GM18909 (cell line): ENCODE measurements at regions not wholly inside any gene's neighbourhood (a gene's known extent, or its start where the extent isn't known, plus 50 kb on each side); places are given as distances from the start of the nearest gene placed in this dataset.

Source experiments
- ATAC-seq: cut with Tn5 transposase; IDR thresholded peaks from one replicate; pipeline ENCODE4 v1.9.1; 2021; ENCODE audit warnings: mild to moderate bottlenecking; ENCODE audit not compliant: unreplicated experiment, poor library complexity

DNA sequence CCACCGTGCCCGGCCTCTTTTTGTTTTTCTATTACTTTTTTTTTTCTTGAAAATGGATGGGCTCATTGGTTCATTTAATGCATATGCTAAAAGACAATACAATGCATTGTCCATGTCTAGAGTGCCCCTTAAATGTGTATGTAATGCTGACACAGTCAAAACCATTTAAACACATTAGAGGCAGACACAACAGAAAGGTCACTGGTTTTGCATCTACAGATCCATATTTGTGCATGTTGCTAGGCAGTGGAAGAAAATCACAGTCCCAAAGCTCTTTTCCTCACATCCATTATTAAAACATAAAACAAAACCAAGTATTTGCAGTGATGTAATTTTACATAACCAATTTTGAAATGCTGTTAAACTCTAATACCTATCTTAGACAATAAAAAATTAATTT lies 389.0 kb downstream of the TAF11L14 start:
- ATAC-seq, result no peak

DNA sequence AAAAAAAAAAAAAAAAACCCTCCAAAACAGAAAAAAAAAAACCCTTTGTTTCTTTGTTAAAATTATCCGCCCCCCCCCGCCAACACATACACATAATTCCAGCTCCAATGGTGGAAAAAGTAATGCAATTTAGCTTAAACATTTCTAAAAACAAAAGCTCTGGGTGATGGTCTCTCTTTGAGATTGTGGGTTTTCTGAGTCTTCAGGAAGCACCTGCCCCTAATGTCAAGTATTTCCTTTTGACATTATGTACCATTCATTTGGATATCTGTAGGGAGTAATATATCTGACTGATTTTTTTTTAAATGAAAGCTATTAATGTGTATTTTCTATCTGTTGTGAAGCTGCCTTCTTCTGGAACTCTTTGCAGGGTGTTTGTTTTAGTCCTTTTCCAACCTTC lies 389.7 kb downstream of the TAF11L14 start:
- ATAC-seq, result no peak

DNA sequence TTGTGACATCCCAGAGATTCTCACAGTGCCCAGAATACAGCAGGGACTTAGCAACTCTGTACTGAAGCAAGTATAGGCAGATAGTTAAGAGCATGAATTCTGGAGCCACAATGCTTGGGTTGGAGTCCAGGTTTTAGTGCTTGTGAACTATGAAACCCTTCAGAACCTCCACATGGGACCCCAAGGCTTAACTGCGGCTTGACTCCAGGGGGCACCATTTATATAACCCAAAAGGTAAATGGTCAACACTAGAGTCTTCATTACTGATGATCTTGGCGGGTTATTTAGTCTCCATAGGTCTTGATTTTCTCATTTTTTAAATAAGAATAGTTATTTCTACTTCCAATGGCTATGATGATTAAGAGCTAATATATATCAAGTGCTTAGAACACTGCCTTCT lies 390.3 kb downstream of the TAF11L14 start:
- ATAC-seq, result no peak

- ATAC-seq, result no peak
These were observed 393.1 kb downstream of the TAF11L14 start for GRCh38 chr5:18027241-18027867.

GRCh38 chr5:18028036-18028435 lies 393.8 kb downstream of the TAF11L14 start:
- no peak for ATAC-seq

DNA sequence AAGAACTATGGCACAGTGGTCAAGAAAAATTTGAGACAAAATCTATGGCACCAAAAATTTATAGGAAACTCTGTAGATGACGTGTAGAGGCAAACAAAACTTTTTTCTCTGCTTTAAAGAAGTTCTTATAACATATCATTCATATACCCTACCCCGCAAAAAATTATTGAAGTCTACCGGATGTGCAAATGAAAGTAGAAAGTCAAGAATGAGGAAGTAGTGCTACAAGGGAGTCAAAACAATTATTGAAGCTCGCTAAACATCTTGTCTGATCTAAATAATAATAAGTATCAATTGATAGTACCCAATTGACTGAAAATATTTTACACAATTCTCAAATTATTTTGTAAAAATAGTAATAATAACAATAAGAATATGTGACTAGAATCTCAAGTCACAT lies 398.5 kb downstream of the TAF11L14 start:
- ATAC-seq, result no peak

DNA sequence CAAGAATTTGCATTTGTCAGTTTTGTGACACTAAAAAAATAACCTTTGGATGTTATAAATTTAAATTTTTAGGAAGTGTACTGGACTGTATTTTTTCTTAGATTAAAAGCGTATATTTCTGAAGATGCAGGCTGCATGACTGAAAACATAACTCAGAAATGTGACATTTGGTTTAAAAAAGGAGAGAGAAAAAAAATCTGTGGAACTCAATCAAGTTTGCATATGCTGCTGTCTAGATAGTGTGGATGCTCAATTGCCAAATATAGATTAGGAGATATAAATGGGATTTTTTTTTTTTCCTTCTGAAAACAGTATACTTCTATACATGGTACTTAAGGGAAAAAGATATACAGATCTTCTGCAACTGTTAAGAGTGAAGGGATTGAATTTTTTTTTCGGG lies 402.3 kb downstream of the TAF11L14 start:
- ATAC-seq, result no peak

DNA sequence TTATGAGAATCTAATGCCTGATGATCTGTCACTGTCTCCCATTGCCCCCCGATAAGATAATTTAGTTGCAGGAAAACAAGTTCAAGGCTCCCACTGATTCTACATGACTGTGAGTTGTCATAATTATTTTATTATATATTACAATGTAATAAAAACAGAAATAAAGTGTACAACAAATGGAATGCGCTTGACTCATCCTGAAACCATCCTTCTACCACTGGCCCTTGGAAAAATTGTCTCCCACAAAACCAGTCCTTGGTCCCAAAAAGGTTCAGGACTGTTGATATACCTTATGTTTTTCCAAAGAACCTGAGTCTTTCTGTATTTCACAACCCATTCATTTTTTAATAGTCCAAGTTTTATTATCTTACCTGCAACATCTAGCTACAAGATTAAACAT lies 403.5 kb downstream of the TAF11L14 start:
- ATAC-seq, result no peak

DNA sequence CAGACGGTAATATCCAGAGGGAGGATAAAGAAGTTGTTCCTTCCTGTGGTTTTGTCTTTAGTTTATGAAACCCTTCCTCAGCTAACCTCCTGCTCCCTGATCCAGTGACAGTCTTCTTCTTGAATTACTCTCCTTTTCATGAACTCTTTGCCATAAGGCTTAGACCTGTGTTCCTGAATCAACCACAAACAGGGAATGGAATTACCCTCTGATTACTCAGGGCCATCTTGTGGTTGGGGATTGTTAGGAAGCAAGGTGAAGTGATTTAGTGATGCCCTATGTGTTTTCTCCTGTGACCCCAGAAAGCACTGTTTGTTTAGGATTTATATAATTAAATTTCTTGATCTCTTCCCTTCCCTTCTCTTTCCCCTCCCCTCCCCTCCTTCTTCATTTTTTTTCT lies 409.1 kb downstream of the TAF11L14 start:
- no peak for ATAC-seq

DNA sequence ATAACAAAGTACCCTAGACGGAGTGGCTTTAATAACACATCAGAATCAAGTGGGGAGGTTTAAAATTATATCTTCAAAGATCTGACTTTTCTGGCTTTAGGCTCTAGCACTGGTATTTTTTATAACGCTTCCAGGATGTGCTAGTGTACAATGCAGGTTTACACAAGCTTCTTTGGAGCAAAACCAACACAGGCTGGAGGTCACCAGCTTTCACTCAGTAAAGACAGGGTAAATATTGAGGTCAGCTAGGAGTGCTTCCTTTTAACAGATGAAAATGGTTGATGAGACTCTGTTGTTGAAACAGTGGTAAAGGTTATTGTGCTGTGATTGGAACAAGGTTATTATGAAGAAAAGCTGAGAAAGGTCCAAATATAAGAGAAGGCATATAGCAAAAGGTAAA lies 414.2 kb downstream of the TAF11L14 start:
- no peak for ATAC-seq

DNA sequence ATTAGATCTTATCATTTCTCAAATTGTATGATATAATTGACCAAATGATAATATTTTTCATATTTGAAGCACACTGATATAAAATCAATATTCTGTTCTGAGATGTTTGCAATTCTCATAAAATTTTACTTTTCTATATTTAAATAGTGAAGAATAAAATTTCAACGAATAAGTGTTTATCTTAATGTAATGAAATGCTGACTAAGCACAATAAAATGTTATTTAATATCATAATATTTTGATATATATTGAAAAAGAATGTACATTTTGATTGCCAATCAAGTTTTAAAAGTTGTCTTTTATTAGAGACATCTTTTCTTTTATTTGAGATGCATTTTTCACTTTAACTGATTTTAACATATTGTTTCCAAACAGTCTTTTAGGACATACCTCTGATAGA lies 416.1 kb downstream of the TAF11L14 start:
- no peak for ATAC-seq

- ATAC-seq, result no peak
These were observed 416.5 kb downstream of the TAF11L14 start for GRCh38 chr5:18050776-18051175.

- no peak for ATAC-seq
These were observed 417.7 kb downstream of the TAF11L14 start for GRCh38 chr5:18051953-18052352.

DNA sequence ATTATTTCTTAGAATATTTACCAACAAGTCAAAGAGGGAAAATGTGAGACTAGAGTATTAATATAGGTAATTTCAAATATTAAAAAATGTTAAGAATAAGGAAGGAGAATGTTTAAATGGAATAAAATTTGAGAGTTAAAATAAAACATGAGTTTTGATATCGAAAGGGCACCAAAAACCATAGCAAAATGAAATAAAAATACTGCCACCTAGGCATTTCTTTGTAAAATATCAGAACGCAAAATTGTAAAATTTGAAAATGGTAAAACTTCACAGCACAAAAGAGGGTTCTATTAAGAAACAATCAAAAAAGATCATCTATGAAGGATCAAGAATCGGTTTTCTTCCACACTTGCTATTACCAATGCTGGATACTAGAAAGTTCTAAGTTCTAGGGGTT lies 418.3 kb downstream of the TAF11L14 start:
- ATAC-seq, result no peak

DNA sequence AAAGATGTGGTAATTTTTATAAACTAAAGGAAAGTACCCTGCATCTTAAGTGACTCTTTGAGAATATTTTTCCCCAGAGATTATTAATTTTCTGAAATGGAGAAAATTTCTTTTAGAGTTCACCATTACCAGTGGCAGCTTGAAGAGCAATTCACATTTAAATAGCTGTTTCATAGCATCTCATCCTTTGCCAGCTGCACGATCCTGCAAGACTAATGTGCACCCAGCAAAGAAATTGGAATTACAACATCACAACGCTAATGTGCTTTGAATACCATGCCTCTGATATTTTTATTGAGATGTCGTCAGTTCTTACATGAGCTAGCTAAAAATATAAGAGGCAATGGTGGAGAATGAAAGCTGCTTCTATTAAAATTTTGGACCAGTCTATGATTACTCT lies 423.5 kb downstream of the TAF11L14 start:
- no peak for ATAC-seq

DNA sequence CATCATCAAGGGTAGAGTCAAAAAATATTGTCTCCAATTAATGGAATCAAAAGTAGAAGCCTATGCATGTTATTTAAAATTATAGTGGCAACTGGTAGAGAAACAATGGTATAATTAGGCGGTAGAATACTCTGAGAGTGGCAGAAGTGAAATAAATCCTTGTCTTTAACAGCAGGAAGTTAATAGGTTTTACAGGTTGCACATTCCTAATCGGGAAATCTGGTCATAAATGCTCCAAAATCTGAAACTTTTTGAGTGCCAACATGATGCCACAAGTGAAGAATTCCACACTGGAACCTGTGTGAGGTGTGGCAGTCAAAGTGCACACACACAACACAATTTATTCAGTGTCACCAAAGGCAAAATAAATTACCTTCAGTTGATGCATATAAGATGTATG lies 433.4 kb downstream of the TAF11L14 start:
- ATAC-seq, result no peak

- ATAC-seq, result no peak
These were observed 434.6 kb downstream of the TAF11L14 start for GRCh38 chr5:18068826-18069225.

GRCh38 chr5:18069790-18070189 lies 435.5 kb downstream of the TAF11L14 start:
- ATAC-seq, result no peak

DNA sequence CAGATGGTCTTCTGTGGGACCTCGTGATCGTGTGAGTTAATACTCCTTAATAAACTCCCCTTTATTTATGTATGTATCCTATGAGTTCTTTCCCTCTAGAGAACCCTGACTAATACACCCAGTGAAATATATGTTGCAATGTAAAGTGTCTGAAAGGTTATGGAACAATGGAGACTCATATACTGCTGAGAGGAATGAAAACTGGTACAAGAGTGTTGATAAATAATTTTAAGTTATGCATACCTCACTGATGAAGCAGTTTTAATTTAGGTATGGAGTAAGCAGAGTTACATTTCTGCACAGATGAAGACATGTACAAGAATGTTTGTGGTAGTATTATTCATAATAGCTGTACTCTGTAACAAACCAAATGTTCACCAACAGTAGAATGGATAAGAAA lies 438.3 kb downstream of the TAF11L14 start:
- ATAC-seq, result no peak

DNA sequence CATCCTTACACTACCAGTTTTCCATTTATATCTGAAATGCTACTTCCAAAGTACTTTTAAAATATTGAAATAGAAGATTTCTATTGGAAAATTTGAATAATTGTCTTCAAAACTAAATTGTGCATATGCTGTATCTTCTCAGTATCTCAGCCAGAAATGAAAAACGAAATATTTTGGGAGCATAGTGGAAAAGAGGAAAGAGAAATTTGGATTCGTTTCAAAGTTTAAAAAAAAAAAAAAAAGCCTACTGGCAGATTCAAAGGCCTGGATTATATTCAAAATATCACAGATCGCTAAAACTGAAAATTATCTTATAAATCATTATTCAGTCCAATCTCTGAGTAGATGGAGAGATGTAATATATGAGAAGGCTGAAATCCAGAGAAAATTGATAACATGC lies 440.7 kb downstream of the TAF11L14 start:
- ATAC-seq, result no peak

DNA sequence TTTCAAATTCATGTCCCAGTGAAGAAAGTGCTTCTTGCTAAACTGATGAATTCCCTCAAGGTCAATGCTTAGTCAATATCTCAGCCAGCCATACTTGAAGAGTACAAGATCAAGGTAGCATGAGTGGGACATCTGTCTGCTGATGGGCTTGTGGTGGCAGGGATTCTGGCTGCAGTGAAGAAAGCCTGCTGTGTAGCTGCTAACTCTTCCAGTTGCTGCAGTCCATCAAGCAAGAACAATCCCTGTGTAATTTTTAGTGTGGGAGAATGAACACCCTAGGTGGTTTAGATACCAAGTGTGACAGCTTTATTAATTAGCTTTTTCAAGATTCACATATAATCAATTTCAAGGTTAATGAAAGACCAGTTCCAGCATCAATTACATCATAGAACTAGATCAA lies 443.9 kb downstream of the TAF11L14 start:
- no peak for ATAC-seq

DNA sequence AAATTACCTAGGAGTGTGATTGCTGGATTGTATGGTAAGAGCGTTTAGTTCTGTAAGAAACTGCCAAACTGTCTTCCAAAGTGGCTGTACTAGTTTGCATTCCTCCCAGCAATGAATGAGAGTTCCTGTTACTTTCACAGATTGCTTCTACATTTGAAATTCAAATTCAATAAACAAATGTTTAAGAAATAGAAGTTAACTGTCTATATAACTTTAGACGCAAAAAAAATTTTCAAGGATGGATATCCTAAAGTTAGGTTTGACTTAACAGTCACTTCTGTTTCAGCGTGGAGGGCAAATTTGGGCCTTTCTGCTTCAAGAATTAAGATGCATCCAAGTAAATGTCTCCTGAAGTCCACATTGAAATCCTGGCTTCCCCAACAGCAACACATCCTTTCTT lies 445.6 kb downstream of the TAF11L14 start:
- no peak for ATAC-seq

DNA sequence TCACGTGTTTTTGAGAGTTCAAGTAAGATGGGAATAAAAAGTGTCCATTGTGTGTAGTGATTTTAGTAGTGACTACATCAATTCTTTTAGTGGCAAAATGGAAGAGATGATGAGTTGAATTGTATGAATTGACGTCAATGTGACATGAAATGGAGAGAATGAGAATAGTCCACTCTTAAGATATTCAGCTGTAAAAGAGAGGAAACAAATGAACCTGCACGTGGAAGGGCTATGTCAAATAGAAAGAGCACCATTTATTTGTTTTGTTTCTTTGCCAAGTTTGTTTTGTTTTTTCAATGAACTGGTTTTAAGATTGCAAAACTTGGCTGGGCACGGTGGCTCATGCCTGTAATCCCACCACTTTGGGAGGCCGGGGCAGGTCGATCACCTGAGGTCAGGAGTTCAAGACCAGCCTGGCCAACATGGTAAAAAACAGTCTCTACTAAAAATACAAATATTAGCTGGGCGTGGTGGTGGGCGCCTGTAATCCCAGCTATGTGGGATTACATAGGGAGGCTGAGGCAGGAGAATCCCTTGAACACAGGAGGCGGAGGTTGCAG lies 453.8 kb downstream of the TAF11L14 start:
- ATAC-seq, result no peak
